NCI-H2029 treated with DMSO at 0.1 percent for 48 hours (cell line): ENCODE measurements at regions not wholly inside any gene's neighbourhood (a gene's known extent, or its start where the extent isn't known, plus 50 kb on each side); places are given as distances from the start of the nearest gene placed in this dataset.
"Not testable (repeated sequence)": the region's sequence is repeated elsewhere in the genome, so short reads cannot be mapped to it uniquely, and the experiment has no call there.

Experiments used
- DNase-seq: peaks from one replicate; lab custom pipeline; 2025; lab: John Stamatoyannopoulos, UW

DNA sequence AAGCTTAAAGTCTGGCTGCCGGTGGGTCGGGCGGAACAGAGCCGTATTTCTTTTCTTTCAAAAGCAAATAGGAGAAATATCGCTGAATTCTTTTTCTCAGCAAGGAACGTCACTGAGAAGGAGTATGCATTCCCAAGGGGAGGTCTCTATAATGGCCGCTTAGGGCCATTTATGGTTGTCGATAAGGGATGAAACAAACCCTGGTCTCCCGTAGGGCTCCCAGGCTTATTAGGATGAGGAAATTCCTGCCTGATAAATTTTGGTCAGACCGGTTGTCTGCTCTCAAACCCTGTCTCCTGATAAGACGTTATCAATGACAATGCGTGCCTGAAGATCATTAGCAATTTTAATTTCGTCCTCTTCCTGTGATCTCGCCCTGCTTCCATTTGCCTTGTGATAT is 227.7 kb upstream of the ZEB2 start:
- DNase-seq: no peak

DNA sequence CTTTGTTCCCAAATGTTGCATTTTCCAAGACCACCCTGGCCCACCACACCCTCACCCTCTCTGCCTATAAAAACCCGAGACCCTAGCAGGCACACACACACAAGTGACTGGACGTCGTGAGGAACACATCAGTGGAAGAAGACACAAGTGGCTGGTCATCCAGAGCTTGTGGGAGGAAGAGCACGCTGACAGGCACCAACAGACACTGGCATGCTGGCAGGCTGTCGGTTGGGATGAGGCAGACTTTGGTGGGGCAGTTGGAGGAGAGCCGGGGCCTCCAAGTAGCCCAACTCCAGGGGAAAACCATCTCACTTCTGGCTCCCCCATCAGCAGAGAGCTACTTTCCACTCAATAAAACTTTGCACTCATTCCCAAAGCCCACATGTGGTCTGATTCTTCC is 225.5 kb upstream of the ZEB2 start:
- DNase-seq: no peak

DNA sequence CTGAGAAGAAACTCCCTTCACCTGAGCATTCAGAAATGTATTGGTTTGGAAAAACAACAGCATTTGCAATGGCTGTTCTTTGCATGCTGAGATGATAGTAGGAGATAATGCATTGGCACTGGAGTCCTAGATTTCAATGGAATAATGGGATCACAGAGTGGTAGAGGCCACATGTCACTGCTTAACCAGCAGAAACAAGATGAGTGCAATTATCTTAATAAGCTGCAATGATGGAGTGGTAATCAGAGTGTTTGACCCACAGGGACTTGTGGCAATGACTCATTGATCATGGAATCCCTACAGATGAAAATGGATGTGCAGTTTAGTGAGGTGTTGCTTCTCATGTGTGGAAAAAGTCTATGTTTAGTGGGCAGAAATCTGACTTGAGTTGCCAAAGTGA is 218.8 kb upstream of the ZEB2 start:
- DNase-seq: no peak

DNA sequence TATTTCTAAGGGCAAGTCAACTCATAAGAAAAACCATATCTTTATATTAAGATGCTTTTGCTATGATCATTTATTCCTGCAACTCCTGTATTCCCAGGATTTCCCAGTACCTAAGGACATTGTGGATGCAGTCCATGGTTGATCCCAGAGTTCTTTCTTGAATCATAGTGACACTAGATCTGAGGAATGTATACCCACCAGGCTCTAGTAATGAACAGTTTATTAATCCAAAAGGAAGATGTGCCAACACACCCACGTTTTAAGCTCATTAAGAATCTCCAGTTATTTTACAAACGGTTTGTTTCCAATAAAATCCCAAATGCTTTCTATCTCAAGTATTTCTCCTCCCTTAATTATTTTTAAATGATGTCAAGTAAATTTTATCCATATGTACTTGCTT is 210.8 kb upstream of the ZEB2 start:
- DNase-seq: no peak

DNA sequence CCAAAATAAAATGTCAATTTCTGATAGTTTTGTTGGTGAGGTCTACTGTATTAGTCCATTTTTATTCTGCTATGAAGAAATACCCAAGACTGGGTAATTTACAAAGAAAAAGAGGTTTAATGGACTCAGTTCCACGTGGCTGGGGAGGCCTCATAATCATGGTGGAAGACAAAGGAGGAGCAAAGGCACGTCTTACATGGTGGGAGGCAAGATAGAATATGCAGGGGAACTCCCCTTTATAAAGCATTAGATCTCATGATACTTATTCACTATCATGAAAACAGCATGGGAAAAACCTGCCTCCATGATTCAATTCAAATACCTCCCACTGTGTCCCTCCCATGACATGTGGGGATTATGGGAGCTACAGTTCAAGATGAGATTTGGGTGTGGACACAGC is 204.5 kb upstream of the ZEB2 start:
- DNase-seq: not testable (repeated sequence)

DNA sequence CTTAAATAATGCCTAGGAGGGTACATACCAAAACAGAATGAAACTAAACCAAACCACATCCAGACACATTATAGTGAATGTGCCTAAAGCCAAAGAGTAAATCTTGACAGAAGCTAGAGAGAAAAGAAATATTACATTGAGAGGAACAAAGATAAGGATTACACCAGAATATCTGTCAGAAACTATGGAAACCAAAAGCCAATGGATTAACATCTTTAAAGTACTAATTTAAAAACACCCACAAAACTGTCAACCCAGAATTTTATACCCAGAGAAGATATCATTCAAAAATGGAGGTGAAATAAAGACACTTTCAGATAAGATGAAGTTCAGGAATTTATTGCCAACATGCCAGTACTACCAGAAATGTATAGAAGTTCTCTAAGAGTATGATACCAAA is 198.5 kb upstream of the ZEB2 start:
- DNase-seq: no peak

DNA sequence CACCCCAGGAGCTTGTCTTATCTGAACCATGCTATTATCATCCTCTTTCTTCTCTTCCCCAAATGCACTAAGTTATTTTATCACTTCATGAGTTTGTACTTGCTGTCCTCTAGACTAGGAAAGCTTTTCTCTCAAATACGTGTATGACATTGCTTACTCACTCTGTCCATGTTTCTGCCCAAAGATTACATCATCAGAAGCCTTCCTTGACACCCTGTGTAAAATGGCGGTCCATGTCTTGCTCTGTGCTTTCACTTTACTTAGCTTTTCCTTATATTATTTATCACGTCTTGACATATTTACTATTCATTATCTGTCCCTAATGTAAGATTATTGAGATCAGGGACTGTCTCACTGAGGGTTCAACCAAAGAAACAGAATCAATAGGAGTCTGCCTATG is 196.1 kb upstream of the ZEB2 start:
- no peak for DNase-seq

DNA sequence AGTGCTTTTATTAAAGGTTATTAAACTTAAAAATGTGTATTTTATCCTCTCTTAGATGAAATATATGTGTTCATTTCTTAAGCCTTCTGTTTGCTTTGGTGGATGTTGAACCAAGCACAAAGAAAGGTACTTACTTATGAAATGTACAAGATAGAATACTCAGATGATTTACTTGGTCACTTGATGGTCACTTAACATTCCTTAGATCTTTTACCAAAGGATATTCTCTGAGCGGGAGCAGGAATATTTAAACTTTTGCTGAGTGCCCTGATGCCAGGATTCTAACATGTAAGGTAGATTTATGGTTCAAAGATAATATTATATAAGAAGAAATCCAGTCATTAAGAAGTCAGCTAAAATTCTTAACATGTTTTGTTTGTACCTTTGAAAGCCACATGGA is 193.5 kb upstream of the ZEB2 start:
- no peak for DNase-seq

DNA sequence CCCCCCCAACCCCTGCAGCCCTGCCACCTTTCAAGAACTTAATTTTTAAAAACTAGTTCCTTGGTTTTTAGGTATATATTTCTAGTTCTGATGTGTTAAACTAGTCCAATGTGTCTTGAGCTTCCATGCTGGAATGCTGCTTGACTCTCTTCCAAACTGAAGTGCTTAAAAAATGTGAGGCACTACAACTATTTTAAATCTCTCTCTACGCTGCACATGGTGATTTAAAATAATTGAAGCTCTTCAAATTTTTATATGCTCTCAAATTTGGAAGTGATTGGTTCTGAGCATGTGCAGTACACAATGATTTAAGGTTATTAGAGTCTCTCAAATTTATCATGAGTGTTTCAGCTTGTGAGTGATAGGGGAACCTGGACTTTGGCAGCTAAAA is 192.6 kb upstream of the ZEB2 start:
- DNase-seq: no peak

DNA sequence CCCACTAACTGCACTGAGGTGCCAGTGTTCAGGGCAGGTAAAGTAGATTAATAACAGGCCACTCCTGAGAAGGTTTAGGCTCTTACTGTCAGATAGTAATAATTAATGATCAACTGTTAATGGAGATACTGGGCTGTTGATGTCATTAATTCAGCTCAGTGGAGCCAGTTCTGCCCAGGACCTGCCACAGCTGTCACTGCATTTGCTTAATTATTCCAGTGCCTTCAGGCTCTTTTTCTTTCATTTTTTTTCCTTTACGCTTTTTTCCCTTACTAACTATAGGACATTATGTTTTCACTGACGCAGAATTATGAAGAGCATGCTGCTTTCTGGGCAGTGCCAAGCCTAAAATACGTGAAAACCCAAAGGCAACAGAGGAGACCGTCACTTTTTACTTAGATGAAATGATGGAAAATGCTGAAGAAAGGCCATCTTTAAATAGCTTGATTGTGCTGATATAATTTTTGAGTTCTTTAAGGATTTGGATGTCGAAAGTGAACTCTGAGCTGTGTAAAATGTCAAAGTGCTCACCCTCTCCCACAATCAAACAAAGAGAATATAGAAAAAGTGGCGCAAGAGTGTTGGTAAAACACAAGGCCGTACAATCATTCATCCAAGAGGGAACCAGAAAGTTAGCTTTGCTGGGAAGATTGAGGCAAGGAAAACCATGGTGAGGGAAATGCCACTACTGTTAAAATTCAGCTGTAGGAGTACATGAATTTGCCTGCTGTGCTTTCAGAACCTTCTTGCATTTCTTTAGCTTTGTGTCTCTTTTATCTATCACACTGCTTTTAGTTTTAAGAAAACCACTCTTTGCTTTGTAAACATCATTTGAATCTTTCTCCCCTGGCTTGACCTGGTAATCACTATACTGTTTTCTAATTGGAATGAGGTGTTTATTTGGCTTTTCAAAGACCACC is 192.0 kb upstream of the ZEB2 start:
- no peak for DNase-seq

DNA sequence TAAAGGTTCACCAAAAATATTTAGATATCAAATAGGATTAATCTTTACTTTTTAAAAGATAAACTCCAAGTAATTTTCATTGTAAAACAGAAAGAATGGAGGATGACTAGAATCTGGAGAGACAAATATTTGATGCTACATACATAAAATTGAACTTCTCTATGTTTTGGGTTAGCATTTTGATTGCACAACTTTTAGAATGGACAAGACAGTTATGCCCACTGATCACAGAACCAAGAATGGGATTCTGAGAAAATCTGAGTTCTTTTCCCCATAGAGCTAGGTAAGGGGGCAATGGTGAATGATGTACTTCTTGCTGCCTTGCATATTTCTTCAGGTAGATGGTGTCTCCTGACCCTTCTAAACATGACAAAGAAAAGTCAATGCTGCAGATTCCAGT is 191.2 kb upstream of the ZEB2 start:
- no peak for DNase-seq

DNA sequence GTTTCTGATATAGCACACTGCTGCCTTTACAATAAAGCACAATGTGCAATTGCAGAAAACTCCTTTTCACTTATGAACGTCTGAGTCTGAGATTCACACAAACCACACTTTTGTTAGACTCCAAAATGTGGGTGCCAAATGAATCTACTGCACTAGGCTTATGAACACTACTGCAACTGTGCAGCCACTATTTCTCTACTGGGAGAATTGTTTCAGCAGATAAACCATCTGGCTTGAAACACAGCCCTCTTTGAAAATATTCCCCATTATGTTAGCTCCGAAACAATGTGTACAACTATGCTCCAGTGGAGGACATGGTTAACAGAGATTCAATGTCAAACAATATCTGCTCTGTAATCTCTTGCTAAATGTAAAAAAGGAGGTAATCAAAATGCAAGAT is 188.7 kb upstream of the ZEB2 start:
- no peak for DNase-seq

DNA sequence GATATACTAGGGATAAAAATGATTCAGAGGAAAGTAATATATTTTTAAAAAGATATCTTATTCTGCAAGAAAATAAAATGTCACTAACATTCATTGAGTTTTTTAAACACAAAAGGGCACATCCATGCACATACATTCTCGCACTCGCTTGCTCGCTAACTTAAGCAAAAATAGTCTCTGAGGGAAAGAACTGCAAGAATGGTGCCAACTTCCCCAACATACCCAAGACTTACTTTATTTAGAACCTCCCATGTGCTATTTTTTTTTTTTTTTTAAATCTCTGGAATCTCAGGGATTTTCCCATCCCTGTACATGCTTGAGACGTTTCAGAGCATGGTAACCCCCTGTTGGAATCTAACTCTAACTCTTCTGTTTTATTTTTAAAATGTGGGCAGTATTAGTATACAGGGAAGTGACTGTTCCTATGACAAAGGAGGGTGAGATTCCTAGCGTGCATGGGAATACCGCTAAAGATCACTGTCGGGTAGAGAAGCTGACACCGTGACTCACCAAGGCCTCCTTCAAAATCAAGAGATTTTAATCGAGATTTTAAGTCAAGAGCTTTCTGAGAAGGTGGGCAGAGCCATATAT is 187.9 kb upstream of the ZEB2 start:
- DNase-seq: no peak

DNA sequence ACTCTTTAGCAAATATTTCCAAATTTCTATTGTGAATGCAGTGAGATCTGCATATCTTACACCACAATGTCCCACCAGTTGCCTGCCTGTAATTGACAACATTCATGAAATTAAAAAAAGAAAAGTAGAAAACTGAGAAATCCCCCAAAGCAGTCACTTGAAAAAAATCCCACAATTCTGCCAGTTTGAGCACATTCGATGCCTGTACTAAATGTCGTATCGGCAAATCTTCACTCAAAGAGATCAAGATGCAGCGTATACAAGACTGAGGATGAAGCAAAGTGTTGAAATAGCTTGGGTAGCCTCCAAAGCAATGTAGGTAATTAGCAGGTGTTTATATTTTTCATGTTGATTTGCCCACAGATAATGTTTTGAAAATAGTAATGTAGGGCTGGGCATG is 186.7 kb upstream of the ZEB2 start:
- no peak for DNase-seq

DNA sequence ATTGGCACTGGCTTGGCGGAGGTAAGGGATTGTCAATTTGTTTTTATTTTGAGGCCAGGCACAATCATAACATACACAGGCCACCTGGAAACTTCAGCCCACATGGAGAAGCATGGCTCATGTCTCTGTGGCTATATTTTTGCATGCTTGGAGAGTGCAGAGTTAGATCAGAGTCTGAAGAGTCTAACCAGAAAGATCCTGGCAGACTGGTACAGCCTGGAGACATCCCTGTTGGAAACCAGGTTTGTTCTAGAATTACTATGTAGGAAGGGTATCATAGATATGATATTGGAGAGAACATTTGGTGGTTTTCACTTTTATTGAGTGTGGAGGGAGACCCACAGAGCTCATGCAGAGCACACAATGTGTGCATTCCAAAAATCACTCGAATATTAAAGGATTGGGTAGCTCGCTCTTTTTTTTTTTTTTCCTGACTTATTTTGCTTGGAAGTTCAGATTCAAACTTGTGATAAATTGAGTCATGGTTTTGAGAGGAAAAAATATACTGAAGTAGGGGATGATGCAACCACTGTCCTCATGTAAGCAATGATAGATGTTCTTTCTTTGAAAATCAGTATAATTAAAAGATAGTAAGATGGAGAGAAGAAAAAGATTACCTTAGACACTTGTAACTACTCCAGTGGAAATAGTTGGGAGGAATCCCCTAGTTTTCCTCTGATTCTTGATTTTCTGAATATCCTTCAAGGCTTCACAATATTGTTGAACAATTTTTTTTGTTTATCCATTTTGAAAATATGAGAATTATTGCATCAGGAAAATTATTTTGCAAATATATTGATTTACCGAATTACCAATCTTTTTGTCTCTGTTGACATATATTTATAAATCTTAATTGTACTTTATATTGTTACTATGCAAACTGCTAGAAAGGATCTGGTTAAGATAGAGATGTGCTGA is 185.7 kb upstream of the ZEB2 start:
- no peak for DNase-seq

DNA sequence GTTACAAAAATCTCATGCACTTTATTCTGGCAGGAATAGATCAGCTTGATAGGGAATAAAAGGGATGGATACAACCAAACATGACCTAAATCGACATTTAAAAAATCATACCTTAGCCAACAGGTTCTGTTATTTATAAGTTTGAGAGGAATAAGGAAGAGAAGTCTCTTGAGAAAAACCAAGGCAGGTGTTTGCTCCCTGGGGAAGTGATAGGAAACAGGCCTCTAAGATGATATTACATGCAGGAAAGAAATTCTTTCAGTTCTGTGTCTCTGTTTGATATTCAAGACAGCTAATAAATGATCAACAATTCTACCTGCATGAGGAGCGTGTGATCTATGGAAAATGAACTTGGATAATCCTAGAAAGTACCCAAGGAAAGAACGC is 184.8 kb upstream of the ZEB2 start:
- no peak for DNase-seq

DNA sequence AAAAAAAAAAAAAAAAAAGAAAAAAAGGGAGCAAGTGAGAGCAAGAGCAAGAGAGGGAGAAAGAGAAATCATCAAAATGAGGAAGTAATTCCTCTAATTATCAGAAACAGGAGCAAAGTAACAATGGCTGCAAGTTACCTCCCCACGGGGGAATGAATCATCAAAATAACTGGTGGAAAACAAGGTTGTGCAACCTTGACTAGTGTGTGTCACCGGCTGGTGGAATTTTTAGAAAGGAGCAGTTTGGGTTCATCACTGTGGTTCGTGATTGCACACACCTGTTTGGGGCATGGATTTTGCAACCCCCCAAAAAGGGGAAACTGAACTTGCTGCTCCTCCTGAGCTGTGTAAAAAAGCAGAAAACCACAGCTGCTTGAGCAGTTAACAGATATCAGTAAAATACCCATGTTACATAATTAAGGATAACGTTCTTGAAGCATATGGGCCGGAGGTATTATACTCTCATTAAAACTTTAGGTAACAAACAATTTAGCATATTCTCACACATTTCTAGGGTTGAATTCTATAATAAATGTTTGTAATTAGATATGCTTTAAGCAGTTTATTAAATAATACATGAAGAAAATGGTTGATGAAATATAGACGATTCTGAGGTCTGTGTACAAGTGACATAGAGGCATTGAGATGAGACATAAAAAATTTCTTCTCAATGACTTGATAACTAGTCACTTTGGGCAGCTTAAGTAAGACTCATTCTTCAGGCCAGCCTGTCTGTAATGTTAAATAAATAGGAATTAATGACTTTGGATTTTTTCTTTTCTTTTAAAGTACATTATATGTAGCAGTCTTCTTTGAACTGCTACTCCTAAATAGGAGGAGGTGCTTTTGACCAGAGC is 184.2 kb upstream of the ZEB2 start:
- DNase-seq: no peak

DNA sequence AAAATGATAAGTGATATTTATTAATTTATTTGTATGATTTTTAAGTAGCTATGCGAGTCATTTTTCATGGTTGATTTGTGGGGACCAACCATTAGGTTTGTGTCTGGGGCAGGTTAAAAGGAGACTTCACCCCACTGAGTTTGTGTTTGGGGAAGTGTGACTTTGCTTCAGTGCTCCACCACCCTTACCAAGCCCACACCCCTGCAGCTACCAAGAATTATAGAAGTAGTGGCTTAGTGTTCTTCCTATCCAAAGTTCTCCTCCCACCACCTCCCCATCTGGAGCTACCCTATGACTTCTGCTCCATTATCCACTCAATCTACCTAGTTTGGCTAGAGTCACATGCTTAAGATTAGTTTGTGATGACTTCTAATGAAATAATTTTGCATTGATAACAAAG is 182.1 kb upstream of the ZEB2 start:
- no peak for DNase-seq

DNA sequence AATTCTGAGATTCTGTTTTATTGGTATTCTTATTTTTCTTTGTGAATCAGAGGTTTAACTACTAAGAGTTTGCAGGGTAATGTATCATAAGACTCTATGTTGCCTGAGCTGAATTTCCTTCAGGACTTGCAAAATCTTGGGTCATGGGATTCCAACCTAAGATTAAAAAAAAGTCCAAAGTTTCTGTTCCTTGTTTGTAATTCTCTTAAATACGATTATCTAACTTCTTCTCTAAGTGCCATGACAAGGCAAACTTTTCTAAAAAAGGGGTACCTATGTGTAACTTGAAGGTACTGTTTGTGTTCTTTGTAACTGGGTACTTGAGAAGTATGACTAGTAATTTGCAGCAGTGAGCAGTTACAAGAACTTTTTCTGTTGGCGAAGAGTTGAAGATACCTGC is 181.3 kb upstream of the ZEB2 start:
- no peak for DNase-seq

DNA sequence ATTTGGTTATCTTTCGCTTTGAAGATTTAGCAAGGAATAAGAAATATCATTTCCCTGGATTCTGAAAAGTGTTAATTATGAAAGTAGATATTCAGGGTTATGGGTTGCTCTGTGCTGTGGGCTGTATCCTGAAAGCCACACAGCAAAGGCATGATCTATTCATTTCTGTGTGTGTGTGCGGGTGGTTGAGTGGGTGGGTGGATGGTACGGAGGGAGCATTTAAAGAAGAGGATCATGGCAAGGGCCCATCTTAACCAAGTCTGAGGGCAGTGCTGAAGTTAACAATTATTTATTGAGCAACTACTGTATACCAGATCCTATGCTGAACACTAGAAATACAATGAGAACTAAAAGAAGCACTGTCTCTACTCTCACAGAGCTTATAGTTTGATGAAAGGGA is 178.2 kb upstream of the ZEB2 start:
- no peak for DNase-seq

DNA sequence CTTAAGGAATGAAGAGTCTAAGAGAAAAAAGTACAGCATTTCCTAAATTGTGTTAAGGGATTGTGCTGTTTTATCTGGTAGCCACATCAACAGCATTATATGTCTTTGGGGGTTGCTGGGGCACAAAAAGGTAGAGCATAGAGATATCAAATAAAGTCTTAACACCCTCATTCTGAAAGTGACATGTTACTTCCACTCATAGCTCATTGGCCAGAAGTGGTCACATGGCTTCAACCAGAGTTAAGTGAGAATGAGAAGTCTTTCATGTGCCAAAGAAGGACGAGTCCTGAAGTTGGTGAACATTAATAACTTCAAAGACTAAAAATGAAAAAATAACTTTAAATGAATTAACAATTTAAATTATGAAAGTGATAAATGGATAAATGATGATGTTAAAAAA is 175.7 kb upstream of the ZEB2 start:
- DNase-seq: no peak

DNA sequence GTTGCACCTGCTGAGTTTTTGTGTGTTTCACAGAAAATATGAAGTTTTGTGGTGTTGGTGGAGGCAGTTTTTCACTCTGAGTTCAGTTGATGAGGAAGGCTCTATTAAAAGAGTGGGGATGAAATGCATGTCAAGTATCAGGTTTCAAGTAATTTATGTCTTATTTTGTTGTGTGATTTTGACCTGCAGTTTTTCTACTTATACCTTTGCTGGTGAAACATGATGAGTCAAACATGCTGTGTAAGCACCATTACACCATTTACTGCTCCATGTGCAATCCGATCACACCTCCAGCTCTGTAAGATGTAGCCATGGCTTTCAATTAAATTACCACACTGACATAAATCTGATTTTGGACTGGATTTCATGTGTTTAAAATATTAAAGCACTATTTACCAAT is 174.5 kb upstream of the ZEB2 start:
- DNase-seq: no peak
